ENCODE measurements at regions not wholly inside any gene's neighbourhood (a gene's known extent, or its start where the extent isn't known, plus 50 kb on each side); places are given as distances from the start of the nearest gene placed in this dataset.

GRCh38 chr4:30842689-30843088 lies 122.5 kb downstream of the PCDH7 start:
- TF ChIP-seq EZH2 (IDR thresholded peaks at IDR 0.05): no peak
- no peak for TF ChIP-seq CTCF (IDR thresholded peaks at IDR 0.05)
- no peak for TF ChIP-seq EZH2phosphoT487 (IDR thresholded peaks at IDR 0.05)

Measured in neural progenitor cell (in vitro differentiated cells).